ENCODE measurements at regions not wholly inside any gene's neighbourhood (a gene's known extent, or its start where the extent isn't known, plus 50 kb on each side); places are given as distances from the start of the nearest gene placed in this dataset.
"Not testable (repeated sequence)": the region's sequence is repeated elsewhere in the genome, so short reads cannot be mapped to it uniquely, and the experiment has no call there.

DNA sequence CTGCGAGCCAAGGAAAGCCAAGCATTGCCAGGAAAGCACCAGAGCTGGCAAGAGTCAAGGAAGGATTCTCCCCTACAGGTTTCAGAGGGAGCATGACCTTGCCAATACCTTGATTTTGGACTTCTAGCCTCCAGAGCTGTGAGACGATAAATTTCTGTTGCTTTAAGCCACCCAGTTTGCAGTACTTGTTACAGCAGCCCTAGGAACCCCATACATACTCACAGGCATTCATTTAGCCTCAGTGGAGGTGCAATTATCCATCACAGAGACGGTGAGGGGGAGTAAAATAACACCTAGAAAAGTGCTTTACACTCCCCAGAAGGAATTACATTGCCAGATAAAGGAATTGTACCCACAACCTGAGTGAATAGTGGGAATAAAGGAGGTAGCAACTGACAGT, 167.4 kb upstream of the NFIA start:
- H3K27me3 Mint-ChIP-seq: peaks cover 4% of the 10 kb centered on the region
- H3K27ac Mint-ChIP-seq: no peak overlapping the region
- POLR2A ChIA-PET: no interaction called here
- DNase-seq: no peak
- no peaks in the 10 kb centered on the region for H3K9me3 Mint-ChIP-seq
- H3K4me3 Mint-ChIP-seq: no peak overlapping the region
- no peaks in the 10 kb centered on the region for H3K4me1 Mint-ChIP-seq
- CTCF ChIA-PET: no interaction called here
- H3K36me3 Mint-ChIP-seq (ENCODE audit: low read depth): no peaks in the 10 kb centered on the region

DNA sequence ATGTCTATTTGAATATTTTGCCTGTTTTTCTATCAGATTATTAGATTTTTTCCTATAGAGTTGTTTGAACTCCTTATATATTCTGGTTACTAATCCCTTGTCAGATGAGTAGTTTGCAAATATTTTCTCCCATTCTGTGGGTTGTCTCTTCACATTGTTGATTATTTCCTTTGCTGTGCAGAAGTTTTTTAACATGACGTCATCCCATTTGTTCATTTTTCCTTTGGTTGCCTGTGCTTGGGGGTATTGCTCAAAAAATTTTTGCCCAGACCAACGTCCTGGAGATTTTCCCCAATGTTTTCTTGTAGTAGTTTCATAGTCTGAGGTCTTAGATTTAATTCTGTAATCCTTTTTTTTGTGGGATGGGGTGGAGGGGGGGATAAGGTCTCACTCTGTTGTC, 168.7 kb upstream of the NFIA start:
- POLR2A ChIA-PET: interaction anchor here (0.6 kb wide), 1 partner anchor 116 kb away, joined by 3 read pairs; no protein-coding TSS in a partner anchor
- H3K36me3 Mint-ChIP-seq (ENCODE audit: low read depth); H3K4me3 Mint-ChIP-seq; H3K27ac Mint-ChIP-seq; H3K4me1 Mint-ChIP-seq; DNase-seq; CTCF ChIA-PET; H3K27me3 Mint-ChIP-seq; H3K9me3 Mint-ChIP-seq: not testable (repeated sequence)

DNA sequence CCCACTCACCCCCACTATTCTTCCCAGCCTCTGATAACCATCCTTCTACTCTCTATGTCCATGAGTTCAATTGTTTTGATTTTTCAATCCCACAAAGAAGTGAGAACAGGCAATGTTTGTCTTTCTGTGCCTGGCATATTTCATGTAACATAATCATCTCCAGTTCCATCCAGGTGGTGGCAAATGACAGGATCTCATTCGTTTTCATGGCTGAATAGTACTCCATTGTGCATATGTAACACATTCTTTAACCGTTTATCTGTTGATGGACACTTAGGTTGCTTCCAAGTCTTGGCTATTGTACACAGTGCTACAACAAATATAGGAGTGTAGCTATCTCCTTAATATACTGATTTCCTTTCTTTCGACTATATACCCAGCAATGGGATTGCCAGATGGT, 169.3 kb upstream of the NFIA start:
- Mint-ChIP-seq H3K36me3 (ENCODE audit: low read depth) (no peaks in the 10 kb centered on the region), H3K4me3 (no peak overlapping the region), H3K27ac (no peak overlapping the region), H3K27me3 (peaks cover 4% of the 10 kb centered on the region), H3K4me1 (no peaks in the 10 kb centered on the region), H3K9me3 (no peaks in the 10 kb centered on the region)
- no peak for DNase-seq
- CTCF ChIA-PET: no interaction called here
- POLR2A ChIA-PET: no interaction called here

DNA sequence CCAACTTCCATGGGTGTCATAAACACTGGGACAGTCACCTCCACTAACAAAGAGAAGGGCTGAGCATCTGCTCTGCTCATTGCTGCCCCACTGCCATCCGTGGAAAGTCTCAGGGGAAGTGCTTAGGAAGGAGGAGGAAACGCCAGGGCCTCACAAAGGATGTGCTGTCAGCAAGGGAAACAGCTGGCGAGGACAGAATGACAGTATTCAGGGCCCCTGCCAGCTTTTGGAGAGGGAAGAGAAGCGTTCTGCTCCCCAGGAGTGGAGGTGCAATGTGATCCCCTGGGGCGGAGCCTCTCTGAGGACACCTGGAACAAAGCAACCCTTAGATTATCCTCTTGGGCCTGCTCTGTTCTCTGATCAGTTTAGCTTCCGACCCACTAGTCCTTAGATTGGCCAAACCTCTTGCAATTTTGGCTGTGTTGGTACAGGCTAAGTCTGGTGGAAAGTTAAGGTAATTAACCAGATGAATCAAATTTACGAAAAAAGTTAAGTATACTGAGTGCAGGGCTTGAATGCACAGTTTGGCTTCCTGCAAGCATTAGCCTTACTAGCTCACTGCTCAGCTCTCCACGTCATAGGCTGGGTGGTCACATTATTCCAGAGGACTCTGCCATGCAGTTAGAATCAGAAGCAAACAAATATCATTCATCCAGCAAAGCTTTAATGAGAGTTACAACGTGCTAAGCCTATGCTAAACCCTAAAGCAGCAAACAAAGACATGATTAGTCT, 170.2 kb upstream of the NFIA start:
- H3K27me3 Mint-ChIP-seq: peaks cover 2% of the 10 kb centered on the region
- H3K9me3 Mint-ChIP-seq: no peaks in the 10 kb centered on the region
- no peak overlapping the region for H3K27ac Mint-ChIP-seq
- CTCF ChIA-PET: interaction anchor here (0.6 kb wide), 2 partner anchors 60 to 579 kb away, joined by 3 read pairs; no protein-coding TSS in a partner anchor
- DNase-seq: no peak
- H3K4me3 Mint-ChIP-seq: no peak overlapping the region
- H3K36me3 Mint-ChIP-seq (ENCODE audit: low read depth): no peaks in the 10 kb centered on the region
- POLR2A ChIA-PET: no interaction called here
- H3K4me1 Mint-ChIP-seq: no peaks in the 10 kb centered on the region

DNA sequence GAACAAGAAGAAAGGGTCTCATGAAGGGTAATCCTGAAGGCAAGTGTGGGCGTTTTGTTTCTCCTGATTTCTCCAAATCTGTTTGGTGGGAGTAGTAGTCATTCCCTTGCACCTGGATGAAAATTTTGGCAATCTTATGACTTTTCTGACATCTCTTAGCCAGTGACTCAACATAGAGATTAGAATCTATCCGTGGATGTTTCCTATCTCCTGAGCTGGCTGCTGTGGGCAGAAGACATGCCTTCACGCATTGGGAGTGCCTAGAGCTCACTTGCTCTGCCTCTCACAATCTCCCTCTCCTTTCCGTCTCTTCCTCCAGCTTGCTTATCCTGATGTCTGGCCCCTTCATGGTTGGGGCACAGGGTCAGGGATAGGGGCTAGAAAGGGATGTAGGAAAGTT, 174.2 kb upstream of the NFIA start:
- DNase-seq: no peak
- Mint-ChIP-seq H3K36me3 (ENCODE audit: low read depth) (no peaks in the 10 kb centered on the region), H3K27ac (no peak overlapping the region), H3K4me1 (no peaks in the 10 kb centered on the region), H3K27me3 (peaks cover 5% of the 10 kb centered on the region), H3K9me3 (no peaks in the 10 kb centered on the region), H3K4me3 (no peak overlapping the region)
- ChIA-PET POLR2A (no interaction called here), CTCF (no interaction called here)

DNA sequence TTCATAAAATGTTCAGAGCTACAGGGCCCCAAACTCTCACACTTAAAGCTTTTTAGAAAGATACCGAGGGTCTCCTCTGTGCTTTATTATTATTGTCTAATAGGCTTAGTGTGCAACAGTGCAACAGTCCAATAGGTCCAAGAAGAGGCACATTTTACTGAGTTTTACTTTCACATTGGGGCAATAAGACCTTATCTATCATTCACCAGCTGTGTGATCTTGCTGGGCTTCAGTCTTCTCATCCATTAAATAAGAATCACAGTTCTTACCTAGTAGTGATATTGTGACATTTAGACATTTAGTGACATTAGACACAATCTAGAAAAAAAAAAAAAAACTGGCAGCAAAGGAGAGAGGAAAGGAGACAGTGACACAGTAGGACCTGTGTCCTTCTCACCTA, 175.8 kb upstream of the NFIA start:
- no peak overlapping the region for H3K27ac Mint-ChIP-seq
- POLR2A ChIA-PET: no interaction called here
- no peak overlapping the region for H3K4me3 Mint-ChIP-seq
- no peaks in the 10 kb centered on the region for H3K36me3 Mint-ChIP-seq (ENCODE audit: low read depth)
- no peak for DNase-seq
- H3K9me3 Mint-ChIP-seq: no peaks in the 10 kb centered on the region
- CTCF ChIA-PET: no interaction called here
- H3K4me1 Mint-ChIP-seq: no peaks in the 10 kb centered on the region
- H3K27me3 Mint-ChIP-seq: peaks cover 3% of the 10 kb centered on the region

DNA sequence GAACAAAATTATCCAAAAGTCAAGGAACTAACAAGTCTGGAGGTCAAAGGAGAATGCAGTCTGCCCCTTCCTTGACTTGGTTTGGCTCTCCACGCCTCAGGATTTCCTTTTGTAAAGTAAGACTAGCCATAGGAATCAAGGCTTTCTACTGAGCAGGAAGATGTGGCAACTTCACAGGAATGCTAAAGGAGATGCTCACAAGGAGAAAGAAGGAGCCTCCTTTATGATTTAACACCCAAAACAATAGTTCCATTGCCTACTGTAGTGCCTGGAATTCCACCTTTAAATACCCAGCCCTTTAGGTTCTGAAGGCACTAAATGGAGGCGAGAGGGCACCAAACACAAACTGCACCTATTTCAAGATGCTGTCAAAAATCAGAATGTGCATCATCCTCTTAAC, 176.3 kb upstream of the NFIA start:
- no peak for DNase-seq
- no peaks in the 10 kb centered on the region for H3K36me3 Mint-ChIP-seq (ENCODE audit: low read depth)
- H3K27ac Mint-ChIP-seq: no peak overlapping the region
- peaks cover 3% of the 10 kb centered on the region for H3K27me3 Mint-ChIP-seq
- H3K4me3 Mint-ChIP-seq: no peak overlapping the region
- H3K4me1 Mint-ChIP-seq: no peaks in the 10 kb centered on the region
- ChIA-PET POLR2A (no interaction called here), CTCF (no interaction called here)
- H3K9me3 Mint-ChIP-seq: no peaks in the 10 kb centered on the region

DNA sequence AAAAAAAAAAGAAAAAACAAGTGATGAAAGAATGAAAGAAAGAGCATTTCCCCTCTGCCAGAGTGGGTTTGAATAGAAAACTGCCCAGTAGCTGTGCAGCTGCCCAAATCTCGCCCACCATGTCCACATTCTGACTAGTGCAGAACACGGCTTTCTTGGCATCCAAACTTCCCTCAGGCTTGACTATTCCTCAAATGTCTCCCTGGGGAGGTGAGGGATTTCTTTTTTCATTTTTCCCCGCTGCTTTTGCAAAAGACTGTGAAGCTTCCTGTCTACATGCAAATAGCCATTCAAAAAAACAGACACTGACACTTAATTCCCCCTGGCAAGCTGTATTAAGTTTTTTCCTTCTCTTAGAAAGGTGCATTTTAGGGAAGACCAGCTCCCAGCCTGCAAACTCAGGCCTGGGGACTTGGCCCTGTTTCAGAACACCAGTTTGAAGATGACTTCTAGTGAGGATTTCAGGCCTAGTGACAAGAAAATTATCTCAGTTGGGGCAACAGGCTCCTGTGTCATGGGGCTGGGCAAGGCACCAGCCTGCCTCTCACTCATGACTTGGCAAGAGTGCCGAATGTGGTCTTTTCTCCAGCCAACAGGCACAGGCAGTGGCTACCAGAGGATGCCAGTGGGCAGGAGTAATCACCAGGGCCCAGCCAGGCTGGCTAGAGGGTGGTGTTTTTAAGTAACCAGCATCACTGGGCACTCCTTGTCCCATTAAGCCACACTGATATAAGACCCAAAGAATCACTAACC, 178.1 kb upstream of the NFIA start:
- peaks cover 3% of the 10 kb centered on the region for H3K27me3 Mint-ChIP-seq
- no peaks in the 10 kb centered on the region for H3K36me3 Mint-ChIP-seq (ENCODE audit: low read depth)
- H3K27ac Mint-ChIP-seq: no peak overlapping the region
- DNase-seq: no peak
- H3K9me3 Mint-ChIP-seq: no peaks in the 10 kb centered on the region
- H3K4me3 Mint-ChIP-seq: no peak overlapping the region
- H3K4me1 Mint-ChIP-seq: no peaks in the 10 kb centered on the region
- ChIA-PET CTCF (no interaction called here), POLR2A (no interaction called here)

DNA sequence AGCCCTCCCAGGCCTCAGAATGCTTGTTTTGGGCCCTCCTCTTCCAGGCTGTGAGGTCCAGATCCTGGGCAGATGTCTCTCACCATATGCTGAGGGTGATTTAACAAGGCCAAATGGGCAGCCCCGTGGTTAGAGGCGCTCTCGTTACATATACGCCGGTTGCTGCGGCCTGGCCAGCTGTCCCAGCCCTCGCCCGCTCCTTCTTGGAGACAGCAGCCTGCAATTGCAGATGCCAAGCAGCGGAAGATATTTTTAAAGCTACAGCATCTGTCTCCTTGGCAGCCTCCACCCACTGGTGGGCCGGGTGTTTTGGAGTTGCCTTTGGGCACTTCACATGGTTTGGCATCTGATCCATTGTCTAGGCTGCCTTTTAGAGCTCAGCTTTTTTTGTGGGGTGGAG, 178.8 kb upstream of the NFIA start:
- H3K4me3 Mint-ChIP-seq: no peak overlapping the region
- H3K9me3 Mint-ChIP-seq: no peaks in the 10 kb centered on the region
- peaks cover 3% of the 10 kb centered on the region for H3K27me3 Mint-ChIP-seq
- H3K36me3 Mint-ChIP-seq (ENCODE audit: low read depth): no peaks in the 10 kb centered on the region
- no peak for DNase-seq
- no peak overlapping the region for H3K27ac Mint-ChIP-seq
- H3K4me1 Mint-ChIP-seq: no peaks in the 10 kb centered on the region
- CTCF ChIA-PET: no interaction called here
- POLR2A ChIA-PET: no interaction called here

DNA sequence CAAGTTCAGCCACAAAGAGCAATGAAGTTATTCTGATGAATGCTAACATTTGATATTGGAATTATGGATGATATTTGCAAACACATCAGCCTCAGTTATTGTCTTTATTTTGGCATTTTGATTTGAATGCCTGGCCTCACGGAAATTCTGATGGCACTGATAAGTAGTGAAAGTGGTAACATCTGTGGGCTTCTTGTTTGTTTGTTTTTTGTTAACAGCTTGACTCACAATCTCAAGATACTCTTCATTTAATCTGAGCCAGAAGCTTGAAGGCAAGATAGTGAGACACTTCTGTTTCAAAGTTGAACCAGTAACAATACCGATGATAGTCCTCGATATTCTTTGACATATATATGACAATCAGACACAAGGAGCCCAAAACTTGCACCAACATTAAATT, 182.9 kb upstream of the NFIA start:
- H3K27ac Mint-ChIP-seq: no peak overlapping the region
- H3K27me3 Mint-ChIP-seq: peaks cover 5% of the 10 kb centered on the region
- H3K4me1 Mint-ChIP-seq: no peaks in the 10 kb centered on the region
- ChIA-PET POLR2A (no interaction called here), CTCF (no interaction called here)
- no peaks in the 10 kb centered on the region for H3K9me3 Mint-ChIP-seq
- no peaks in the 10 kb centered on the region for H3K36me3 Mint-ChIP-seq (ENCODE audit: low read depth)
- no peak for DNase-seq
- no peak overlapping the region for H3K4me3 Mint-ChIP-seq

DNA sequence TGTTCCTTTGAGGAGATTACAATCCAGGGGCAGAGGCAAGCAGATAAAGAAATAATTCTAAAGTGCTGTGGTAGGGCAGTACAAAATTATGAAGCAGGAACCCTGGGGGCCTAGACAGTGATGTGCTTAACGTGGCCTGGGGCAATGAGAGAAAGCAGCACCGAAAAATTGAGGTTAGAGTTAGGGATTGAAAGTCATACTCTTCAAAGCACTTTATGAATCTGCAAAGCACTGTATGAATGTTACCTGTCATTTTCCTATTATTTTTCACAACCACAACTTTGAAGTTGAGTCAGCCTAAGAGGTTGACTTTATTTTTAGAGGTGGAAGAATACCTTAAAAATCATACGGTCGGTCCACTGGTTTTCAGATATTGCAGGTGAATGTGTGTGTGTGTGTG, 183.4 kb upstream of the NFIA start:
- ChIA-PET POLR2A (no interaction called here), CTCF (no interaction called here)
- Mint-ChIP-seq H3K4me1 (no peaks in the 10 kb centered on the region), H3K9me3 (no peaks in the 10 kb centered on the region), H3K27ac (no peak overlapping the region), H3K4me3 (no peak overlapping the region), H3K27me3 (peaks cover 5% of the 10 kb centered on the region), H3K36me3 (ENCODE audit: low read depth) (no peaks in the 10 kb centered on the region)
- DNase-seq: no peak

DNA sequence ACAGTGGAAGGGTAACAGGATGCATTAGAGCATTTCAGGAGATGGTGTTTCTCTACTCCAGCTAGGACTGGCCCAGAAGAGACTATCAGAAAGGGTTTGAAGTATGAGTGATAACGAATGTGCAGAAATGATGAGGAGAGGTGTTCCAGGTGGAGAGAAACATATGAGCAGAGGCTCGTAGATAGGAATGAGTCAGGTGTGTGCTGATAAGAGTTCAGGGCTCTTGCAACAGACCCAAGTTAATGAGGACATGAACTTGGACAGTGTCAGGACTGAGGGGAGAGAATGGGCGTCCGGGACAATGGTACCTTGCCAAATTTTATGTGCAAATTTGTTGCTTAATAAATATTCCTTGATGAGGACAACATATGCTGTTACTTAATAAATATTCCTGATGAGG, 183.9 kb upstream of the NFIA start:
- DNase-seq: no peak
- Mint-ChIP-seq H3K27me3 (peaks cover 5% of the 10 kb centered on the region), H3K4me3 (no peak overlapping the region), H3K4me1 (no peaks in the 10 kb centered on the region), H3K27ac (no peak overlapping the region), H3K9me3 (no peaks in the 10 kb centered on the region), H3K36me3 (ENCODE audit: low read depth) (no peaks in the 10 kb centered on the region)
- CTCF ChIA-PET: no interaction called here
- POLR2A ChIA-PET: no interaction called here

DNA sequence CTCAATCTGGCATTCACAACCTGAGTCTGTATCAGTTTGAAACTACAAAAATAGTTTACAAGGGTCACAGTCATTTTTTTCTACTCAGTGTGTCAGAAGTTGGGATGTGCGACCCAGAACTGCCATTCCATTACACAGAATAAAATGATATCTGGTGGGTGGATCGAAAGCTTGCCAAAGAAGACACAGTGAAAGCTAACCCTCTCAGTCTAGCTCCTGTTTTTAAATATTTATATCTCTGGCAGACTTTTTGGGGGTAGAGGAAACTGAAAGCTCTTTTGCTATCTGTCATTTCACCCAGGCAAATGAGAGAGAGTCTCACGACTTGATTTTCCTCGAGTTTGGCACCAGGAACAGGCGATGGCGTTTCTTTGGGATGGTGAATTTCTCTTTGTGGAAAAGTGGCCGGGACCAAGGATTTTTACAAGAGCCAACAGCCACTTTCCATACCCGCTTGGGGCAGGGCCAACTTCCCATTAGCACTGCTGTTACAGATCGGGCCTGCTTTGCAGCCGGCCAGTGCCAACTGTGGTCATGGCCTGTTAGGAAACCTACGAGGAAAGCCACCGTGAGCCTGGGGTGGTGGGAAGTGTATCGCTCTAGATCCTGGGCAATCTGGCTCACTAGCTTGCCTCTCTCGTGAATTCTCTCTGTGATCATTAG, 185.5 kb upstream of the NFIA start:
- peaks cover 5% of the 10 kb centered on the region for H3K27me3 Mint-ChIP-seq
- POLR2A ChIA-PET: no interaction called here
- no peaks in the 10 kb centered on the region for H3K36me3 Mint-ChIP-seq (ENCODE audit: low read depth)
- H3K27ac Mint-ChIP-seq: no peak overlapping the region
- CTCF ChIA-PET: no interaction called here
- no peaks in the 10 kb centered on the region for H3K4me1 Mint-ChIP-seq
- H3K4me3 Mint-ChIP-seq: no peak overlapping the region
- no peak for DNase-seq
- H3K9me3 Mint-ChIP-seq: no peaks in the 10 kb centered on the region

DNA sequence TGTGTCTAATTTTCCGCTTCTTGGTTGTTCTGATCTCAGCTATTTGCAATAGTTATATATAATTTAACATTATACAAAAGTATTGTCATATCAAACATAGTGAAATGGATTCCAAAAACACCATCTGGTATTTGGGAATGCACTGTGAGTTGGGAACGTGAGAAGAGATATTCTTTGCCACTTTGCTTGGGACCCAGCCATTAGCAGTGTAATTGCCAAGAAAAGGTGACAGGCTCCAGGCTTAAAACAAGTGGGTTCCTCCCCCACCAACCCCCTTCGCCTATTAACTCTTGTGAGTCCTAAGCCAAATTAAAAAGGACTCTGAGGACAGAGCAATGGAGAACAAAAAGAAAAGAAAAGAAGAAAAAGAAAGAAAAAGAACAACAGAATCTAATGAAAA, 186.7 kb upstream of the NFIA start:
- no peaks in the 10 kb centered on the region for H3K4me1 Mint-ChIP-seq
- no peaks in the 10 kb centered on the region for H3K9me3 Mint-ChIP-seq
- CTCF ChIA-PET: no interaction called here
- H3K27me3 Mint-ChIP-seq: peaks cover 8% of the 10 kb centered on the region
- POLR2A ChIA-PET: no interaction called here
- no peak overlapping the region for H3K27ac Mint-ChIP-seq
- H3K36me3 Mint-ChIP-seq (ENCODE audit: low read depth): no peaks in the 10 kb centered on the region
- no peak overlapping the region for H3K4me3 Mint-ChIP-seq
- DNase-seq: no peak

All from activated CD4-positive, alpha-beta T cell treated with anti-CD3 and anti-CD28 coated beads, Interleukin-2, amount 10 ng/mL, durations not matched to agents 7 days and 5 days (primary cell).